ENCODE measurements at regions not wholly inside any gene's neighbourhood (a gene's known extent, or its start where the extent isn't known, plus 50 kb on each side); places are given as distances from the start of the nearest gene placed in this dataset.

DNA sequence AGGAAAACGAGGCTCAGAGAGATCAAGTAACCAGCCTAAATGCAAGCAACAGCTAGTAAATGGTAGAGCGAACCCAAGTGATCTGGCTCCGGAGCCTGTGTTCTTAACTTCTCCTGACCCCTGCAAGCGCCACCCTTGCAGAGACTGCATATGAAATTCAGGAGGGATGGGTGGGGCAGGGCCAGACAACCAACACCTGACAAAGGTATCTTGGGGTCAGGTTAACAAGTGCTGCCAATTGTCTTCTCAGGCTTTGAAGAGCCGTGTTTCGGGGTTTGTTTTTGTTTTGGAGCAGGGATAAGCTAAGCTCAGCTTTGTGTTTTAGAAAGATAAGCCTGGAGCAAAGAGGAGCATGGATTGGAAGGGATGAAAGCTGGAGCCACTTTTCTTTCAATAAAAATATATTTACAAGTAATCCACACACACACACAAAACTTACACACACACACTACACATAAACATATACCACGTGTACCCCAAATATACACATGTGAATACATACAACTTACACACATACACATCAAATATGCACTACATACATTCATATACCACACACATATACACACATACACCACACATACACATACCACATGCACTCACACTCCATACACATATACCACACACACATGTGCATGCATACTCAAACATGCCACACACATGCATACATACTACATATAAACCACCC, 722.0 kb downstream of the DIAPH3 start:
- TF ChIP-seq, protein P1, sequence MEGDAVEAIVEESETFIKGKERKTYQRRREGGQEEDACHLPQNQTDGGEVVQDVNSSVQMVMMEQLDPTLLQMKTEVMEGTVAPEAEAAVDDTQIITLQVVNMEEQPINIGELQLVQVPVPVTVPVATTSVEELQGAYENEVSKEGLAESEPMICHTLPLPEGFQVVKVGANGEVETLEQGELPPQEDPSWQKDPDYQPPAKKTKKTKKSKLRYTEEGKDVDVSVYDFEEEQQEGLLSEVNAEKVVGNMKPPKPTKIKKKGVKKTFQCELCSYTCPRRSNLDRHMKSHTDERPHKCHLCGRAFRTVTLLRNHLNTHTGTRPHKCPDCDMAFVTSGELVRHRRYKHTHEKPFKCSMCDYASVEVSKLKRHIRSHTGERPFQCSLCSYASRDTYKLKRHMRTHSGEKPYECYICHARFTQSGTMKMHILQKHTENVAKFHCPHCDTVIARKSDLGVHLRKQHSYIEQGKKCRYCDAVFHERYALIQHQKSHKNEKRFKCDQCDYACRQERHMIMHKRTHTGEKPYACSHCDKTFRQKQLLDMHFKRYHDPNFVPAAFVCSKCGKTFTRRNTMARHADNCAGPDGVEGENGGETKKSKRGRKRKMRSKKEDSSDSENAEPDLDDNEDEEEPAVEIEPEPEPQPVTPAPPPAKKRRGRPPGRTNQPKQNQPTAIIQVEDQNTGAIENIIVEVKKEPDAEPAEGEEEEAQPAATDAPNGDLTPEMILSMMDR (IDR thresholded peaks at IDR 0.05; ENCODE audit: insufficient read depth, low read depth, low read length), result no peak
- no peak for TF ChIP-seq EZH2 (IDR thresholded peaks at IDR 0.05; ENCODE audit: insufficient read depth, low read length)
